ENCODE measurements at regions not wholly inside any gene's neighbourhood (a gene's known extent, or its start where the extent isn't known, plus 50 kb on each side); places are given as distances from the start of the nearest gene placed in this dataset.

DNA sequence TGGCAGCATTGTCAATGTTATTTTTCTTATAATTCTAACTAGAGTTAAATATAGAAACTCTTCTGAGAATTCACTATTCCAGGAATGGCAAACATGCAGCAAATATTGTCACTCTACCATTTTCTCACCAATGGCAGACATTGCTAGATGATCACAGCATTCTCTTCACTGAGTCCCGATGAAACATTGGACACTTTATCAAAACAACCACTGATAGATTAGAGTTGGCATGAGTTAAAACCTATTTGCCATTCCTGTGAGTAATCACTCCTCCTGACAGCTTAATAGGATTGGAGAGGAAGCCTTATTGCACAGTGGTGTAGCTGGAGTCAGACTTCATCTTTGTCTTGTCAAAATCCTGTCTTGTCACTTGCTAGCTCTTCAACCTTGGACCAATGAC, 163.9 kb upstream of the THUMPD2 start:
- no peak for DNase-seq
- H3K4me3 ChIP-seq = no peak overlapping the region
- H3K9me3 ChIP-seq = no peaks in the 10 kb centered on the region
- intact Hi-C loops (cut with DNase I; ENCODE audit: low total_unique reads) = no loop called here
- no peaks in the 10 kb centered on the region for H3K36me3 ChIP-seq
- TF ChIP-seq EP300 (IDR thresholded peaks at IDR 0.05) = no peak
- no peaks in the 10 kb centered on the region for H3K27me3 ChIP-seq
- no peak overlapping the region for H3K27ac ChIP-seq
- 11 to 38% (median 26%) methylated on average over 1 of the region's 1 CpG for WGBS, 5 donors
- H3K4me1 ChIP-seq = no peaks in the 10 kb centered on the region

- no peaks in the 10 kb centered on the region for H3K9me3 ChIP-seq
- no peaks in the 10 kb centered on the region for H3K36me3 ChIP-seq
- WGBS, 5 donors = 77 to 95% (median 84%) methylated on average over 4 of the region's 4 CpGs
- H3K4me3 ChIP-seq = no peak overlapping the region
- intact Hi-C loops (cut with DNase I; ENCODE audit: low total_unique reads) = no loop called here
- H3K27ac ChIP-seq = no peak overlapping the region
- DNase-seq = no peak
- TF ChIP-seq POLR2A (IDR thresholded peaks at IDR 0.05) (no peak), CTCF (IDR thresholded peaks at IDR 0.05) (no peak)
- no peaks in the 10 kb centered on the region for H3K27me3 ChIP-seq
- no peaks in the 10 kb centered on the region for H3K4me1 ChIP-seq
These were observed 159.2 kb upstream of the THUMPD2 start for GRCh38 chr2:39938035-39938835.

GRCh38 chr2:39937621-39938020, 158.6 kb upstream of the THUMPD2 start:
- intact Hi-C loops (cut with DNase I; ENCODE audit: low total_unique reads) = no loop called here
- Histone ChIP-seq H3K27ac (no peak overlapping the region), H3K4me1 (no peaks in the 10 kb centered on the region), H3K4me3 (no peak overlapping the region), H3K36me3 (no peaks in the 10 kb centered on the region), H3K9me3 (no peaks in the 10 kb centered on the region), H3K27me3 (no peaks in the 10 kb centered on the region)
- 78 to 87% (median 83%) methylated on average over 3 of the region's 3 CpGs for WGBS, 5 donors
- DNase-seq = no peak
- TF ChIP-seq POLR2A (IDR thresholded peaks at IDR 0.05) = no peak
- no peak for TF ChIP-seq POLR2AphosphoS5 (IDR thresholded peaks at IDR 0.05)
- no peak for TF ChIP-seq CTCF (IDR thresholded peaks at IDR 0.05)
- TF ChIP-seq EP300 (IDR thresholded peaks at IDR 0.05) = no peak

- Histone ChIP-seq H3K36me3 (no peaks in the 10 kb centered on the region), H3K4me1 (no peaks in the 10 kb centered on the region), H3K27ac (no peak overlapping the region), H3K9me3 (no peaks in the 10 kb centered on the region), H3K27me3 (no peaks in the 10 kb centered on the region), H3K4me3 (no peak overlapping the region)
- intact Hi-C loops (cut with DNase I; ENCODE audit: low total_unique reads) = no loop called here
- DNase-seq = no peak
- 80 to 91% (median 88%) methylated on average over 1 of the region's 1 CpG for WGBS, 5 donors
- TF ChIP-seq POLR2A (IDR thresholded peaks at IDR 0.05) = no peak
- TF ChIP-seq POLR2AphosphoS5 (IDR thresholded peaks at IDR 0.05) = no peak
- no peak for TF ChIP-seq CTCF (IDR thresholded peaks at IDR 0.05)
- TF ChIP-seq EP300 (IDR thresholded peaks at IDR 0.05) = no peak
These were observed 155.8 kb upstream of the THUMPD2 start for GRCh38 chr2:39934851-39935250.

DNA sequence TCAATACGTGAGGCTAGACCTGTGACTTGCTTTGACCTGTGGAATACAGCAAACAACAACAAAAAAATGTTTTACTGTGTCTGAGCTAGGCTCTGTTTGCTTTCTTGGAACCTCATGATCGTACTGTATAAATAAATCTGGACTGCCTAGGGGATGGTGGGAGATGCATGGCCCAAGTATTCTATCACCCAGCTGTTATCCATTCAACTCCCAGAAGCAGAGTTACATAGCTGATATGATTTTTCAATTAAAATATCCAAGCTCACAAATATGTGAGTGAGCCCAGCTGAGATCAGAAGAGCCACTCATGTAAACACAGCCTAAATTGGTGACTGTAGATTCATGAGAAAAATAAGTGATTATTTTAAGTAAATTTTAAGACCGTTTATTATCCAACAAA, 154.1 kb upstream of the THUMPD2 start:
- no peak overlapping the region for H3K4me3 ChIP-seq
- intact Hi-C loops (cut with DNase I; ENCODE audit: low total_unique reads) = no loop called here

More for the DNA sequence above, 154.1 kb upstream of the THUMPD2 start:
- no peaks in the 10 kb centered on the region for H3K27me3 ChIP-seq
- WGBS, 5 donors = 47 to 68% (median 58%) methylated on average over 3 of the region's 3 CpGs
- TF ChIP-seq POLR2A (IDR thresholded peaks at IDR 0.05) (no peak), EP300 (IDR thresholded peaks at IDR 0.05) (no peak), CTCF (IDR thresholded peaks at IDR 0.05) (no peak), POLR2AphosphoS5 (IDR thresholded peaks at IDR 0.05) (no peak)
- no peaks in the 10 kb centered on the region for H3K9me3 ChIP-seq
- no peaks in the 10 kb centered on the region for H3K36me3 ChIP-seq
- H3K4me1 ChIP-seq = peaks cover 0 to 3% (median 0%) of the 10 kb centered on the region in 4 donors
- DNase-seq = peak in 1 of 2 donors; percentile 29
- H3K27ac ChIP-seq = no peak overlapping the region

Measured in stomach (tissue), 8 donors.